SK-N-SH treated with all-trans-retinoic acid at 6 μM for 48 hours (cell line): ENCODE measurements at regions not wholly inside any gene's neighbourhood (a gene's known extent, or its start where the extent isn't known, plus 50 kb on each side); places are given as distances from the start of the nearest gene placed in this dataset.
A peak's percentile ranks its signal among the peaks of the same experiment; 100 is the strongest.

ENCODE experiments used
- ATAC-seq: fragments of 200-7000 bp; cut with Tn5 transposase; 3 replicates; pipeline ENCODE4 v1.9.1; 2020; ENCODE audit warnings: mild to moderate bottlenecking, moderate library complexity
- ARNTL ChIP-seq: fragments of 450-650 bp; formaldehyde crosslinking; IDR thresholded peaks from 2 replicates; pipeline ENCODE4 v1.5.0; 2020; ENCODE audit warnings: low read depth, mild to moderate bottlenecking, moderate library complexity, borderline replicate concordance
- BACH2 ChIP-seq: fragments of 250-450 bp; sonication (Bioruptor Pico); IDR thresholded peaks from 2 replicates; pipeline ENCODE4 v1.9.0; 2021; ENCODE audit warnings: mild to moderate bottlenecking, borderline replicate concordance
- CSDC2 ChIP-seq: fragments of 250-450 bp; sonication (Bioruptor Pico); IDR thresholded peaks from 2 replicates; pipeline ENCODE4 v1.5.0; 2020; ENCODE audit warnings: mild to moderate bottlenecking, moderate library complexity
- ESRRG ChIP-seq: fragments of 250-450 bp; sonication (Bioruptor Pico); IDR thresholded peaks from 2 replicates; pipeline ENCODE4 v1.6.1; 2021; ENCODE audit warnings: mild to moderate bottlenecking
- GLIS3 ChIP-seq: fragments of 250-450 bp; sonication (Bioruptor Pico); IDR thresholded peaks from 2 replicates; pipeline ENCODE4 v1.5.0; 2020; ENCODE audit warnings: mild to moderate bottlenecking, moderate library complexity
- ISL1 ChIP-seq: fragments of 250-450 bp; sonication (Bioruptor Pico); IDR thresholded peaks from 2 replicates; pipeline ENCODE4 v2.1.2; 2022; ENCODE audit warnings: mild to moderate bottlenecking, moderate library complexity
- OSR1 ChIP-seq: fragments of 250-450 bp; sonication (Bioruptor Pico); IDR thresholded peaks from 2 replicates; pipeline ENCODE4 v1.8.0; 2022; ENCODE audit warnings: moderate library complexity, mild to moderate bottlenecking, inconsistent platforms
- RARB ChIP-seq: fragments of 250-450 bp; sonication (Bioruptor Pico); IDR thresholded peaks from 2 replicates; pipeline ENCODE4 v1.8.0; 2021; ENCODE audit warnings: mild to moderate bottlenecking, moderate library complexity
- SNAI2 ChIP-seq: fragments of 250-450 bp; sonication (Bioruptor Pico); IDR thresholded peaks from 2 replicates; pipeline ENCODE4 v1.5.0; 2020; ENCODE audit warnings: mild to moderate bottlenecking, moderate library complexity
- TOX ChIP-seq: fragments of 250-450 bp; sonication (Bioruptor Pico); IDR thresholded peaks from 2 replicates; pipeline ENCODE4 v1.8.0; 2021; ENCODE audit warnings: mild to moderate bottlenecking, moderate library complexity, borderline replicate concordance
- ZC3H10 ChIP-seq: fragments of 250-450 bp; sonication (Bioruptor Pico); IDR thresholded peaks from 2 replicates; pipeline ENCODE4 v1.5.1; 2021; ENCODE audit warnings: mild to moderate bottlenecking, moderate library complexity
- ZFP3 ChIP-seq: fragments of 250-450 bp; sonication (Bioruptor Pico); IDR thresholded peaks from 2 replicates; pipeline ENCODE4 v1.5.0; 2020; ENCODE audit warnings: mild to moderate bottlenecking, moderate library complexity
- ZFP30 ChIP-seq: fragments of 450-650 bp; formaldehyde crosslinking; IDR thresholded peaks from 2 replicates; pipeline ENCODE4 v1.5.0; 2022; ENCODE audit warnings: mild to moderate bottlenecking, moderate library complexity
- ZNF565 ChIP-seq: fragments of 450-650 bp; formaldehyde crosslinking; conservative IDR thresholded peaks from 2 replicates; pipeline ENCODE4 v1.5.0; 2020; ENCODE audit warnings: low read depth, mild to moderate bottlenecking, moderate library complexity
- ZNF70 ChIP-seq: fragments of 450-650 bp; formaldehyde crosslinking; IDR thresholded peaks from 2 replicates; pipeline ENCODE4 v1.5.0; 2020; ENCODE audit warnings: mild to moderate bottlenecking, moderate library complexity
- ZNF8 ChIP-seq: fragments of 450-650 bp; formaldehyde crosslinking; IDR thresholded peaks from 2 replicates; pipeline ENCODE4 v1.5.0; 2020; ENCODE audit warnings: mild to moderate bottlenecking, moderate library complexity
- TF ChIP-seq, protein P1 (sequence below): fragments of 250-450 bp; sonication (Bioruptor Pico); IDR thresholded peaks from 2 replicates; pipeline ENCODE4 v1.8.0; 2021; ENCODE audit warnings: low read depth, mild to moderate bottlenecking, moderate library complexity, borderline replicate concordance
- TF ChIP-seq, protein P2 (sequence below): fragments of 250-450 bp; sonication (Bioruptor Pico); IDR thresholded peaks from 2 replicates; pipeline ENCODE4 v1.8.0; 2020; ENCODE audit warnings: mild to moderate bottlenecking, moderate library complexity, borderline replicate concordance
- TF ChIP-seq, protein P3 (sequence below): fragments of 250-450 bp; sonication (Bioruptor Pico); IDR thresholded peaks from 2 replicates; pipeline ENCODE4 v1.5.0; 2020; ENCODE audit warnings: mild to moderate bottlenecking, moderate library complexity
- TF ChIP-seq, protein P4 (sequence below): fragments of 250-450 bp; sonication (Bioruptor Pico); IDR thresholded peaks from 2 replicates; pipeline ENCODE4 v1.5.1; 2020; ENCODE audit warnings: low read depth, mild to moderate bottlenecking, moderate library complexity
- TF ChIP-seq, protein P5 (sequence below): fragments of 250-450 bp; sonication (Bioruptor Pico); IDR thresholded peaks from 2 replicates; pipeline ENCODE4 v1.5.1; 2021; ENCODE audit warnings: mild to moderate bottlenecking, moderate library complexity

DNA sequence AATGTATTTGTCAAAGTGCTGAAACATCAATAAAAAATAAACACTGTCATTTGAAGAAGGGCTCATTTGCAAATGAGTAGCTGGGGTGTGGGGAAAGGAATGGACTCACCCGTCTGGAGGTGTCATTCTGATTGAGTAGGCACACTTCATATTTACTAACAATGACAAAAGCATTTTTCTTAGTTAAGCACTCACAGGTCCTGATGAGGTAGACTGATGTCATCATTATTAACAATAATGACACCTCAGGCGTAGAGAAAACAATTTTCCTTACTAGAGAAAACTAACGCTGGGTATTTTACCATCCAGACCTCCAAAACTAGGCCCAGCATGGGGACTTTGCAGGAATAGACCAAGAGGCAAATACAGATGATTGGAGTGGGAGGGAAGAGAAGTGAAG is 76.0 kb downstream of the UNC5CL start:
- TF ChIP-seq ZFP30 (CRISPR knock-in tag) (no peak), ZC3H10 (CRISPR knock-in tag) (no peak), ZNF8 (CRISPR knock-in tag) (no peak), TOX (CRISPR knock-in tag) (no peak), GLIS3 (CRISPR knock-in tag) (no peak), ZFP3 (CRISPR knock-in tag) (no peak), SNAI2 (no peak), ZNF565 (no peak), BACH2 (CRISPR knock-in tag) (no peak), ESRRG (CRISPR knock-in tag) (no peak), ZNF70 (no peak), ISL1 (no peak), ARNTL (CRISPR knock-in tag) (no peak), CSDC2 (CRISPR knock-in tag) (no peak), OSR1 (CRISPR knock-in tag) (no peak)
- TF ChIP-seq, protein P1, sequence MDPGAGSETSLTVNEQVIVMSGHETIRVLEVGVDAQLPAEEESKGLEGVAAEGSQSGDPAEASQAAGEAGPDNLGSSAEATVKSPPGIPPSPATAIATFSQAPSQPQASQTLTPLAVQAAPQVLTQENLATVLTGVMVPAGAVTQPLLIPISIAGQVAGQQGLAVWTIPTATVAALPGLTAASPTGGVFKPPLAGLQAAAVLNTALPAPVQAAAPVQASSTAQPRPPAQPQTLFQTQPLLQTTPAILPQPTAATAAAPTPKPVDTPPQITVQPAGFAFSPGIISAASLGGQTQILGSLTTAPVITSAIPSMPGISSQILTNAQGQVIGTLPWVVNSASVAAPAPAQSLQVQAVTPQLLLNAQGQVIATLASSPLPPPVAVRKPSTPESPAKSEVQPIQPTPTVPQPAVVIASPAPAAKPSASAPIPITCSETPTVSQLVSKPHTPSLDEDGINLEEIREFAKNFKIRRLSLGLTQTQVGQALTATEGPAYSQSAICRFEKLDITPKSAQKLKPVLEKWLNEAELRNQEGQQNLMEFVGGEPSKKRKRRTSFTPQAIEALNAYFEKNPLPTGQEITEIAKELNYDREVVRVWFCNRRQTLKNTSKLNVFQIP (CRISPR knock-in tag), result no peak
- TF ChIP-seq, protein P2, sequence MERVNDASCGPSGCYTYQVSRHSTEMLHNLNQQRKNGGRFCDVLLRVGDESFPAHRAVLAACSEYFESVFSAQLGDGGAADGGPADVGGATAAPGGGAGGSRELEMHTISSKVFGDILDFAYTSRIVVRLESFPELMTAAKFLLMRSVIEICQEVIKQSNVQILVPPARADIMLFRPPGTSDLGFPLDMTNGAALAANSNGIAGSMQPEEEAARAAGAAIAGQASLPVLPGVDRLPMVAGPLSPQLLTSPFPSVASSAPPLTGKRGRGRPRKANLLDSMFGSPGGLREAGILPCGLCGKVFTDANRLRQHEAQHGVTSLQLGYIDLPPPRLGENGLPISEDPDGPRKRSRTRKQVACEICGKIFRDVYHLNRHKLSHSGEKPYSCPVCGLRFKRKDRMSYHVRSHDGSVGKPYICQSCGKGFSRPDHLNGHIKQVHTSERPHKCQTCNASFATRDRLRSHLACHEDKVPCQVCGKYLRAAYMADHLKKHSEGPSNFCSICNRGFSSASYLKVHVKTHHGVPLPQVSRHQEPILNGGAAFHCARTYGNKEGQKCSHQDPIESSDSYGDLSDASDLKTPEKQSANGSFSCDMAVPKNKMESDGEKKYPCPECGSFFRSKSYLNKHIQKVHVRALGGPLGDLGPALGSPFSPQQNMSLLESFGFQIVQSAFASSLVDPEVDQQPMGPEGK (CRISPR knock-in tag), result no peak
- TF ChIP-seq, protein P3, sequence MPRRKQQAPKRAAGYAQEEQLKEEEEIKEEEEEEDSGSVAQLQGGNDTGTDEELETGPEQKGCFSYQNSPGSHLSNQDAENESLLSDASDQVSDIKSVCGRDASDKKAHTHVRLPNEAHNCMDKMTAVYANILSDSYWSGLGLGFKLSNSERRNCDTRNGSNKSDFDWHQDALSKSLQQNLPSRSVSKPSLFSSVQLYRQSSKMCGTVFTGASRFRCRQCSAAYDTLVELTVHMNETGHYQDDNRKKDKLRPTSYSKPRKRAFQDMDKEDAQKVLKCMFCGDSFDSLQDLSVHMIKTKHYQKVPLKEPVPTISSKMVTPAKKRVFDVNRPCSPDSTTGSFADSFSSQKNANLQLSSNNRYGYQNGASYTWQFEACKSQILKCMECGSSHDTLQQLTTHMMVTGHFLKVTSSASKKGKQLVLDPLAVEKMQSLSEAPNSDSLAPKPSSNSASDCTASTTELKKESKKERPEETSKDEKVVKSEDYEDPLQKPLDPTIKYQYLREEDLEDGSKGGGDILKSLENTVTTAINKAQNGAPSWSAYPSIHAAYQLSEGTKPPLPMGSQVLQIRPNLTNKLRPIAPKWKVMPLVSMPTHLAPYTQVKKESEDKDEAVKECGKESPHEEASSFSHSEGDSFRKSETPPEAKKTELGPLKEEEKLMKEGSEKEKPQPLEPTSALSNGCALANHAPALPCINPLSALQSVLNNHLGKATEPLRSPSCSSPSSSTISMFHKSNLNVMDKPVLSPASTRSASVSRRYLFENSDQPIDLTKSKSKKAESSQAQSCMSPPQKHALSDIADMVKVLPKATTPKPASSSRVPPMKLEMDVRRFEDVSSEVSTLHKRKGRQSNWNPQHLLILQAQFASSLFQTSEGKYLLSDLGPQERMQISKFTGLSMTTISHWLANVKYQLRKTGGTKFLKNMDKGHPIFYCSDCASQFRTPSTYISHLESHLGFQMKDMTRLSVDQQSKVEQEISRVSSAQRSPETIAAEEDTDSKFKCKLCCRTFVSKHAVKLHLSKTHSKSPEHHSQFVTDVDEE (CRISPR knock-in tag), result no peak
- TF ChIP-seq, protein P4, sequence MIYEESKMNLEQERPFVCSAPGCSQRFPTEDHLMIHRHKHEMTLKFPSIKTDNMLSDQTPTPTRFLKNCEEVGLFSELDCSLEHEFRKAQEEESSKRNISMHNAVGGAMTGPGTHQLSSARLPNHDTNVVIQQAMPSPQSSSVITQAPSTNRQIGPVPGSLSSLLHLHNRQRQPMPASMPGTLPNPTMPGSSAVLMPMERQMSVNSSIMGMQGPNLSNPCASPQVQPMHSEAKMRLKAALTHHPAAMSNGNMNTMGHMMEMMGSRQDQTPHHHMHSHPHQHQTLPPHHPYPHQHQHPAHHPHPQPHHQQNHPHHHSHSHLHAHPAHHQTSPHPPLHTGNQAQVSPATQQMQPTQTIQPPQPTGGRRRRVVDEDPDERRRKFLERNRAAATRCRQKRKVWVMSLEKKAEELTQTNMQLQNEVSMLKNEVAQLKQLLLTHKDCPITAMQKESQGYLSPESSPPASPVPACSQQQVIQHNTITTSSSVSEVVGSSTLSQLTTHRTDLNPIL (CRISPR knock-in tag), result no peak
- TF ChIP-seq, protein P5, sequence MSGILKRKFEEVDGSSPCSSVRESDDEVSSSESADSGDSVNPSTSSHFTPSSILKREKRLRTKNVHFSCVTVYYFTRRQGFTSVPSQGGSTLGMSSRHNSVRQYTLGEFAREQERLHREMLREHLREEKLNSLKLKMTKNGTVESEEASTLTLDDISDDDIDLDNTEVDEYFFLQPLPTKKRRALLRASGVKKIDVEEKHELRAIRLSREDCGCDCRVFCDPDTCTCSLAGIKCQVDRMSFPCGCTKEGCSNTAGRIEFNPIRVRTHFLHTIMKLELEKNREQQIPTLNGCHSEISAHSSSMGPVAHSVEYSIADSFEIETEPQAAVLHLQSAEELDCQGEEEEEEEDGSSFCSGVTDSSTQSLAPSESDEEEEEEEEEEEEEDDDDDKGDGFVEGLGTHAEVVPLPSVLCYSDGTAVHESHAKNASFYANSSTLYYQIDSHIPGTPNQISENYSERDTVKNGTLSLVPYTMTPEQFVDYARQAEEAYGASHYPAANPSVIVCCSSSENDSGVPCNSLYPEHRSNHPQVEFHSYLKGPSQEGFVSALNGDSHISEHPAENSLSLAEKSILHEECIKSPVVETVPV, result no peak
- ATAC-seq, result no peak

DNA sequence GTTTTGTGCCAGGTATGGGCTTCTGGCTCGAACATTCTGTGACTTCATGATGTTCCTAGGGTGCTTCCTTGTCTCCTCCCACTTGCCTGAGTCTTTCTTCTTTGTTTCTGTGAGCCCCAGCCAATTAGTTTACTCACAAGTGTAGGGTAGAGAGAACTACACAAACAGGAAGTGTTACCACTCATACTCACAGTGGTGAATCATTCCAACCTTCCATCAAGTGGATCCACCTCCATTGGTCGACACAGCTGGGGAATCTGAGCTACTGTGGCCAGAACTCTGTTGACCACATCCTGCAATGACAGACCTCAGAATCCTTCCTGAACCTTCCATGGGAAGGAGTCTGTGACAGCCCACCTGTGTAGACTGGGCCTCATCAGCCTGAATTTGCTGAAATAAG is 76.8 kb downstream of the UNC5CL start:
- peak; percentile 78 for ATAC-seq
- no peak for TF ChIP-seq TOX (CRISPR knock-in tag)
- TF ChIP-seq, protein P3 (CRISPR knock-in tag), result no peak
- TF ChIP-seq RARB (CRISPR knock-in tag), result no peak
- TF ChIP-seq, all 23 proteins: peak for 0
